H1 (cell line): ENCODE measurements at regions not wholly inside any gene's neighbourhood (a gene's known extent, or its start where the extent isn't known, plus 50 kb on each side); places are given as distances from the start of the nearest gene placed in this dataset.

Experiments used
- CTCF ChIA-PET: fragments of 300-600 bp; sonication (Branson Sonifier 250); formaldehyde crosslinking; loops from one replicate; lab custom pipeline; 2021; ENCODE audit not compliant: partially characterized antibody; lab: Charles Lee
- POLR2A ChIA-PET: fragments of 300-600 bp; sonication (Branson Sonifier 250); formaldehyde crosslinking; loops from one replicate; lab custom pipeline; 2021; ENCODE audit warnings: inconsistent platforms; ENCODE audit not compliant: partially characterized antibody; lab: Charles Lee
- DNase-seq, 2 experiments: peaks; one replicate each; pipeline versions ENCODE4 v3.0.0 to v3.0.0-alpha.2; 2010 to 2022; ENCODE audit warnings: low spot score in 2 of 2, low read depth in 1 of 2, mixed read lengths in 1 of 2
- FAIRE-seq: peaks from 2 replicates; lab custom pipeline; 2011; peaks lifted over from hg19 to GRCh38; lab: Jason Lieb, UNC
- H2AFZ ChIP-seq: 2 replicates; pipeline ENCODE4 v1.8.1; 2012; ENCODE audit warnings: low read length, inconsistent platforms
- H2AK5ac ChIP-seq: 2 replicates; pipeline ENCODE4 v1.6.1; 2013; ENCODE audit warnings: low read depth, low read length
- H2BK120ac ChIP-seq: replicated peaks from 2 replicates; pipeline ENCODE3; 2013; ENCODE audit warnings: low read depth, low read length, inconsistent platforms
- H2BK12ac ChIP-seq: 2 replicates; pipeline ENCODE4 v1.6.1; 2013; ENCODE audit warnings: low read depth, low read length
- H2BK15ac ChIP-seq: 2 replicates; pipeline ENCODE4 v1.6.1; 2013; ENCODE audit warnings: low read length
- H2BK20ac ChIP-seq: 2 replicates; pipeline ENCODE4 v1.6.1; 2013; ENCODE audit warnings: low read length
- H2BK5ac ChIP-seq: 2 replicates; pipeline ENCODE4 v1.6.1; 2013; ENCODE audit warnings: low read depth, low read length
- H3K14ac ChIP-seq: 2 replicates; pipeline ENCODE4 v1.6.1; 2013; ENCODE audit warnings: inconsistent platforms; ENCODE audit not compliant: insufficient read length
- H3K18ac ChIP-seq: 2 replicates; pipeline ENCODE4 v1.6.1; 2013; ENCODE audit warnings: low read length; ENCODE audit errors: extremely low read depth
- H3K23ac ChIP-seq: 2 replicates; pipeline ENCODE4 v1.6.1; 2013; ENCODE audit warnings: inconsistent platforms; ENCODE audit not compliant: insufficient read length
- H3K23me2 ChIP-seq: 2 replicates; pipeline ENCODE4 v1.6.1; 2013; ENCODE audit warnings: low read depth, low read length
- H3K27ac ChIP-seq: 2 replicates; pipeline ENCODE4 v1.6.1; 2011; ENCODE audit warnings: low read depth, low read length, inconsistent platforms
- H3K27me3 ChIP-seq, 4 experiments: replicated peaks in 1 of 4; 1 replicate in 1 of 4; 2 replicates in 3 of 4; pipeline versions ENCODE4 v1.6.1 to v1.8.1; 2011 to 2013; ENCODE audit warnings: low read length in 3 of 4, mild to moderate bottlenecking in 3 of 4, inconsistent platforms in 2 of 4, mixed read lengths in 2 of 4, moderate library complexity in 1 of 4; ENCODE audit not compliant: control insufficient read depth in 3 of 4, insufficient read depth in 3 of 4; ENCODE audit errors: extremely low read depth in 1 of 4
- H3K36me3 ChIP-seq, 4 experiments: 2 replicates each; pipeline versions ENCODE4 v1.6.1 to v1.8.1; 2011 to 2013; ENCODE audit warnings: mild to moderate bottlenecking in 4 of 4, low read length in 3 of 4, moderate library complexity in 2 of 4, control low read depth in 1 of 4, inconsistent platforms in 1 of 4; ENCODE audit not compliant: insufficient read depth in 4 of 4, control insufficient read depth in 2 of 4
- H3K4ac ChIP-seq: replicated peaks from 2 replicates; pipeline ENCODE3; 2013; ENCODE audit warnings: low read length, low read depth, mixed read lengths, inconsistent platforms; ENCODE audit not compliant: insufficient read length
- H3K4me1 ChIP-seq, 4 experiments: replicated peaks in 1 of 4; 1 replicate in 1 of 4; 2 replicates in 3 of 4; pipeline versions ENCODE4 v1.6.1 to v1.8.1; 2011 to 2013; ENCODE audit warnings: low read length in 3 of 4, inconsistent platforms in 2 of 4, mixed read lengths in 1 of 4; ENCODE audit not compliant: insufficient read depth in 4 of 4, control insufficient read depth in 3 of 4
- H3K4me2 ChIP-seq, 2 experiments: 2 replicates each; pipeline versions ENCODE4 v1.6.1 to v1.8.1; 2011 to 2013; ENCODE audit warnings: low read depth in 2 of 2, low read length in 2 of 2, control low read depth in 1 of 2, inconsistent platforms in 1 of 2, mild to moderate bottlenecking in 1 of 2; ENCODE audit not compliant: insufficient read depth in 1 of 2
- H3K4me3 ChIP-seq, 4 experiments: fragments of 200-600, 300-600 bp in 1 of 4; sonication (generic), shearing (Covaris generic), sonication (Bioruptor Twin) in 1 of 4; 2 replicates each; pipeline versions ENCODE4 v1.5.1 to v1.8.1; 2011 to 2016; ENCODE audit warnings: low read length in 4 of 4, low read depth in 3 of 4, control low read depth in 2 of 4, inconsistent platforms in 2 of 4, mild to moderate bottlenecking in 2 of 4, mixed read lengths in 1 of 4, moderate library complexity in 1 of 4; ENCODE audit not compliant: insufficient read depth in 2 of 4; ENCODE audit errors: extremely low read depth in 1 of 4
- H3K56ac ChIP-seq: replicated peaks from 2 replicates; pipeline ENCODE3; 2013; ENCODE audit warnings: low read depth, mild to moderate bottlenecking, mixed read lengths, low read length, inconsistent platforms; ENCODE audit not compliant: insufficient read length
- H3K79me1 ChIP-seq: 2 replicates; pipeline ENCODE4 v1.6.1; 2013; ENCODE audit warnings: low read depth, low read length, control low read depth
- H3K79me2 ChIP-seq, 2 experiments: 2 replicates each; pipeline versions ENCODE4 v1.6.1 to v1.8.1; 2012 to 2013; ENCODE audit warnings: low read length in 2 of 2, mild to moderate bottlenecking in 2 of 2, inconsistent platforms in 1 of 2; ENCODE audit not compliant: insufficient read depth in 2 of 2, control insufficient read depth in 1 of 2
- H3K9ac ChIP-seq, 4 experiments: replicated peaks in 1 of 4; 1 replicate in 1 of 4; 2 replicates in 3 of 4; pipeline versions ENCODE4 v1.6.1 to v1.8.1; 2011 to 2013; ENCODE audit warnings: low read depth in 3 of 4, low read length in 3 of 4, control low read depth in 2 of 4, mild to moderate bottlenecking in 2 of 4, moderate library complexity in 2 of 4, inconsistent platforms in 1 of 4; ENCODE audit errors: extremely low read depth in 1 of 4
- H3K9me3 ChIP-seq, 2 experiments: 2 replicates each; pipeline versions ENCODE4 v1.6.1 to v1.8.1; 2012 to 2013; ENCODE audit warnings: mild to moderate bottlenecking in 2 of 2, moderate library complexity in 2 of 2, control low read depth in 1 of 2, inconsistent platforms in 1 of 2, low read depth in 1 of 2, low read length in 1 of 2, mixed read lengths in 1 of 2; ENCODE audit not compliant: insufficient read depth in 2 of 2
- H4K20me1 ChIP-seq, 2 experiments: replicated peaks in 1 of 2; 2 replicates each; pipeline versions ENCODE3 to v1.8.1; 2011 to 2013; ENCODE audit warnings: inconsistent platforms in 2 of 2, low read length in 2 of 2, mild to moderate bottlenecking in 1 of 2; ENCODE audit not compliant: insufficient read depth in 2 of 2, control insufficient read depth in 1 of 2
- H4K5ac ChIP-seq: 2 replicates; pipeline ENCODE4 v1.6.1; 2013; ENCODE audit warnings: low read length, low read depth, mixed read lengths, inconsistent platforms; ENCODE audit not compliant: insufficient read length
- H4K8ac ChIP-seq: 2 replicates; pipeline ENCODE4 v1.8.0; 2013; ENCODE audit warnings: mild to moderate bottlenecking, moderate library complexity, low read length, inconsistent platforms; ENCODE audit not compliant: insufficient read depth; ENCODE audit errors: extremely low read depth
- H4K91ac ChIP-seq: replicated peaks from 2 replicates; pipeline ENCODE3; 2013; ENCODE audit warnings: low read length, mixed read lengths, inconsistent platforms; ENCODE audit not compliant: insufficient read length
- CTBP2 ChIP-seq: IDR thresholded peaks from 2 replicates; pipeline ENCODE4 v1.7.0; 2011; ENCODE audit warnings: borderline replicate concordance, mild to moderate bottlenecking, moderate library complexity, mixed read lengths, low read length; ENCODE audit not compliant: insufficient read depth, insufficient read length
- CTCF ChIP-seq, 3 experiments: IDR thresholded peaks; 1 replicate in 2 of 3; 2 replicates in 1 of 3; pipeline versions ENCODE4 v1.5.1 to v1.6.1; 2011; ENCODE audit warnings: low read length in 3 of 3, mild to moderate bottlenecking in 3 of 3, inconsistent platforms in 2 of 3, low read depth in 1 of 3, moderate library complexity in 1 of 3; ENCODE audit not compliant: insufficient read depth in 1 of 3; ENCODE audit errors: control extremely low read depth in 1 of 3
- RAD21 ChIP-seq, 2 experiments: IDR thresholded peaks in 1 of 2; conservative IDR thresholded peaks in 1 of 2; 2 replicates each; pipeline ENCODE4 v1.6.1; 2011; ENCODE audit warnings: low read depth in 2 of 2, low read length in 2 of 2, improper control_type of control experiment in 1 of 2, inconsistent platforms in 1 of 2, mild to moderate bottlenecking in 1 of 2, moderate library complexity in 1 of 2
- WGBS, 2 experiments: shearing (Covaris generic) in 1 of 2; methylation state at CpG; one replicate each; pipeline versions ENCODE4 v1.1.6 to v1.1.7; 2013 to 2015; ENCODE audit warnings: low lambda C conversion rate in 2 of 2, mixed read lengths in 2 of 2, inconsistent platforms in 1 of 2, low coverage in 1 of 2, missing lambda C conversion rate in 1 of 2; ENCODE audit not compliant: insufficient replicate concordance in 2 of 2, insufficient coverage in 1 of 2, insufficient read length in 1 of 2; ENCODE audit errors: extremely low coverage in 1 of 2, missing lambda C conversion rate in 1 of 2; 5-methylcytosine and 5-hydroxymethylcytosine counted together

- Histone ChIP-seq H2AK5ac (no peak overlapping the region), H3K23ac (no peak overlapping the region), H2BK120ac (no peak overlapping the region), H4K91ac (no peak overlapping the region), H3K56ac (no peak overlapping the region), H3K23me2 (no peaks in the 10 kb centered on the region; the same call in 1 of the 2 replicates), H4K5ac (no peak overlapping the region), H3K9me3 (no peaks in the 10 kb centered on the region), H3K4ac (no peak overlapping the region), H3K4me3 (no peak overlapping the region), H3K4me2 (no peak overlapping the region), H3K36me3 (no peaks in the 10 kb centered on the region), H3K27me3 (no peaks in the 10 kb centered on the region), H2BK12ac (no peak overlapping the region), H3K27ac (no peak overlapping the region), H3K9ac (no peak overlapping the region), H2AFZ (no peak overlapping the region), H3K79me2 (no peaks in the 10 kb centered on the region), H3K79me1 (no peaks in the 10 kb centered on the region), H4K20me1 (no peaks in the 10 kb centered on the region), H2BK20ac (no peak overlapping the region), H3K14ac (no peak overlapping the region), H2BK5ac (no peak overlapping the region), H4K8ac (no peak overlapping the region), H3K4me1 (no peaks in the 10 kb centered on the region), H3K18ac (no peak overlapping the region), H2BK15ac (no peak overlapping the region)
- no peak for DNase-seq
- ChIA-PET CTCF (interaction anchor here (0.6 to 1.2 kb wide), 3 partner anchors 40 to 471 kb away, joined by 3 read pairs; no protein-coding TSS in a partner anchor), POLR2A (no interaction called here)
- WGBS, 2 experiments, result 84% methylated on average over 3 of the region's 3 CpGs; no CpG with 5 or more reads in 1 of the 2 experiments
- FAIRE-seq, result no peak
- no peak for TF ChIP-seq CTBP2
- peak; percentile 73 to 77 for TF ChIP-seq RAD21 (IDR thresholded peaks at IDR 0.05 in 1 of 2, conservative IDR thresholded peaks at IDR 0.05 in 1 of 2; ENCODE audit: low read depth in 2 of 2, low read length in 2 of 2)
- TF ChIP-seq CTCF (IDR thresholded peaks at IDR 0.05; ENCODE audit: control extremely low read depth in 1 of 3, insufficient read depth in 1 of 3, low read depth in 1 of 3, low read length in 3 of 3), result peak in 2 of 3 experiments; percentile 44 to 49; a peak in 2 of 4 replicates
Measured at GRCh38 chr2:18883616-18884456, 294.5 kb upstream of the NT5C1B start.
